Fibroblast of villous mesenchyme (primary cell): ENCODE measurements at regions not wholly inside any gene's neighbourhood (a gene's known extent, or its start where the extent isn't known, plus 50 kb on each side); places are given as distances from the start of the nearest gene placed in this dataset. TPM values are rescaled to one million over a fixed set of nuclear protein-coding genes. Genes with fewer than 3 reads are reported as not detected.
"Not testable (repeated sequence)": the region's sequence is repeated elsewhere in the genome, so short reads cannot be mapped to it uniquely, and the experiment has no call there.

Experiments
- DNase-seq: peaks from one replicate; pipeline ENCODE4 v3.0.0-alpha.2; 2010; ENCODE audit warnings: low read depth
- H3K4me3 ChIP-seq: 2 replicates; pipeline ENCODE4 v1.5.1; 2011; ENCODE audit warnings: low read depth, mild to moderate bottlenecking, low read length
- small RNA-seq: library from RNA; depleted of rRNA; stranded (forward); fragments of <200 nt; gene quantifications from one replicate; pipeline ENCODE3, GENCODE V24; 2012
- TF ChIP-seq, protein P1 (sequence below): IDR thresholded peaks from 2 replicates; pipeline ENCODE4 v1.5.1; 2012; ENCODE audit warnings: low read depth, mild to moderate bottlenecking, low read length; ENCODE audit not compliant: insufficient read depth

- DNase-seq = not testable (repeated sequence)
These were observed 607.7 kb downstream of the RPIA start for GRCh38 chr2:89299196-89299595.

DNA sequence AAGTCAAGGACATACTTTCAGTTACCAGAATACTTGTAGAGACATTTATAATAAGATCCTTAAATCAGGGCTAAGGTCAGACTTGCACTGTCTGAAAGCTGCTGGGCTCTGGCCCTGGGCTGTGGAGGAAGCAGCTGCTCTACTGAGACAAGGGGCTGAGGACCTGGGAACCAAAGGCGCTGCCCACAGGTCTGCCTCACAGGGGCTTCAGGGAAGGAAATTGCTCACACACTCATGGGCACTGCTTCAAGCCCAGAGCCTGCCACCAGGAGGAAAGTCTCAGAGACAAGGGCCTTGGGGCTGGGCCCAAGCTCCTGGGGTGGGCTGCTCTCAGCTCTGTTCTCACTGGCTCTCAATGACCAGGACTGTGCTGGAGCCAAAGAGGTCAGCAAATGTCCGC, 614.1 kb downstream of the RPIA start:
- H3K4me3 ChIP-seq, DNase-seq: not testable (repeated sequence)

More at GRCh38 chr2:89299196-89299595, 607.7 kb downstream of the RPIA start:
- not testable (repeated sequence) for H3K4me3 ChIP-seq

DNA sequence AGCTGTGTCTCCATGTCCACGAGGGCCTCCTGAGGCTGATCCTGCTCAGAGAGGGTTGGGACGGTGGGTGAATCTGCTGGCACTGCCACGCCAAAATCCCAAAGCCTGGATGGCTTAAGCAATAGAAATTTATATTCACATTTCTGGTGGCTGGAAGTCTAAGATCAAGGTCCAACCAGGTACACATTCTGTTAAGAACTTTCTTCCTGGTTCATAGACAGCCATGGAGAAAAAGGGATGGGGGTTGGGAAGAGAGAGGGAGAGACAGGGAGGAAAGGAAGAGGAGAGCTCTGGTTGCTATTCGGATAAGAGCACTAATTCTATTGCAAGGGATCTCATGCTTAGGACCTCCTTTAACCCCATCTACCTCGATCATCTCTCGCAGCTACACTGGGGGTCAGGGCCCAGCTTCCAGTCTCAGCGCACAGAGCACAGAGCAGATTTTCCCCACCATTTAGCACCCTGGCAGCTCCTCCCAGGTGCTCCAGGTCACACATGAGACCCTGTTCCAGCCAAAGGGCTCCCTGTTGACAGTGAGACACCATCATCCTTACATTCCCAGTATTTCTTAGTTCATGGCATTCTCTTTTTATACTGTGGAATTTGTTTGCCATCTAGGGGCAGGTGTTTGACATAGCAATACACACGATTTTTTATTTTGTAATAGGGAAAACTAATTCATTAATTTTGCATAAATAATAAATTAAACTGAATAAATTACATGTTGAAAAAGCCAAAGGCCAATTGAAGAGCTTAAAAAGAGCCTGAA, 615.6 kb downstream of the RPIA start:
- not testable (repeated sequence) for H3K4me3 ChIP-seq, DNase-seq

GRCh38 chr2:89318990-89319389, 627.5 kb downstream of the RPIA start:
- not testable (repeated sequence) for H3K4me3 ChIP-seq, DNase-seq

DNA sequence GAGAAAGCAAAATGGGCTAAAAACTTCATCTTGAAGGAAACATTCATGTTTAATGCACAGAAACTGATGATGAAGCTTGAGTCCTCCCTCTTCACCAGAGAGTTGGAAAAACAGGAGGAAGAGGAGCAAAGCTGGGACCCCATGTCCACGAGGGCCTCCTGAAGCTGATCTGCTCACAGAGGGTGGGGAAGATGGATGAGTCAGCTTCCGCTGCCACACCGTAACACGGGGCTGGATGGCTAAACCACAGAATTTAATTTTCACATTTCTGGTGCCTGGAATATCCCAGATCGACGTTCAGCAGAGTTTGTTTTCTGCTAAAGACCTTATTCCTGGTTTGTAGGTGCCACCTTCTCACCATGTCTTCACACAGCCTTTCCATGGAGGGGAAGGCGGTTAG, 634.4 kb downstream of the RPIA start:
- H3K4me3 ChIP-seq, DNase-seq: not testable (repeated sequence)

- TF ChIP-seq, protein P1, sequence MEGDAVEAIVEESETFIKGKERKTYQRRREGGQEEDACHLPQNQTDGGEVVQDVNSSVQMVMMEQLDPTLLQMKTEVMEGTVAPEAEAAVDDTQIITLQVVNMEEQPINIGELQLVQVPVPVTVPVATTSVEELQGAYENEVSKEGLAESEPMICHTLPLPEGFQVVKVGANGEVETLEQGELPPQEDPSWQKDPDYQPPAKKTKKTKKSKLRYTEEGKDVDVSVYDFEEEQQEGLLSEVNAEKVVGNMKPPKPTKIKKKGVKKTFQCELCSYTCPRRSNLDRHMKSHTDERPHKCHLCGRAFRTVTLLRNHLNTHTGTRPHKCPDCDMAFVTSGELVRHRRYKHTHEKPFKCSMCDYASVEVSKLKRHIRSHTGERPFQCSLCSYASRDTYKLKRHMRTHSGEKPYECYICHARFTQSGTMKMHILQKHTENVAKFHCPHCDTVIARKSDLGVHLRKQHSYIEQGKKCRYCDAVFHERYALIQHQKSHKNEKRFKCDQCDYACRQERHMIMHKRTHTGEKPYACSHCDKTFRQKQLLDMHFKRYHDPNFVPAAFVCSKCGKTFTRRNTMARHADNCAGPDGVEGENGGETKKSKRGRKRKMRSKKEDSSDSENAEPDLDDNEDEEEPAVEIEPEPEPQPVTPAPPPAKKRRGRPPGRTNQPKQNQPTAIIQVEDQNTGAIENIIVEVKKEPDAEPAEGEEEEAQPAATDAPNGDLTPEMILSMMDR = peak; percentile 7
- H3K4me3 ChIP-seq, DNase-seq: not testable (repeated sequence)
These were observed 635.0 kb downstream of the RPIA start for GRCh38 chr2:89326455-89326854.

DNA sequence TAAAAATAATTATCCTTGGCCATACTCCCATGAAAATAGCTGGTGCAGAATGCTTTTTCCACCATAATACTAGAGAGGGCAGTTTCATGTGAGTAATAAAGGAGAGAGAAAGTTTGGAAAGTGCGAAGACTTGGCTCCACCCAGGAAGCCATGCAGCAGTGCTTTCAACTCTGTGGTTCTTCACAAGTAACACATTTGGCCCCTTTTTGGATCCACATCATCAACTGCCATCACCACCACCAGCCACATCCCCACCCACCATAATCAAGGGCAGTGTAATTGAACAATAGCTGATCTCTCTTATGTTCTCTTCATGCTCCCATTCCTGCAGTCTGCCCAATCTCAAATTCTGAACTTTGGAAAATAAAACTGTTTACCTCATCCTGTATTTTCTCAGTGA, 637.3 kb downstream of the RPIA start:
- not testable (repeated sequence) for DNase-seq, H3K4me3 ChIP-seq

Small RNAs in the stretch of these regions (small RNA-seq; reads per million reads assigned to genes)
- gene IGKJ1 (not detected), gene IGKJ3 (not detected), gene IGKJ4 (not detected), gene IGKJ5 (not detected), gene IGKV1-35 (not detected), gene IGKV2-19 (not detected), gene IGKV2-36 (not detected), gene IGKV2-38 (not detected), gene IGKV3-25 (not detected), gene IGKV7-3 (not detected), gene MIR4436A (not detected)
